PC-3 (cell line): ENCODE measurements at regions not wholly inside any gene's neighbourhood (a gene's known extent, or its start where the extent isn't known, plus 50 kb on each side); places are given as distances from the start of the nearest gene placed in this dataset.

ENCODE experiments used
- EZH2 ChIP-seq: fragments of 300-600 bp; sonication (generic); IDR thresholded peaks from one replicate; pipeline ENCODE4 v1.6.1; 2017; ENCODE audit warnings: antibody characterized with exemption, mild to moderate bottlenecking, low read length; ENCODE audit not compliant: unreplicated experiment
- EZH2phosphoT487 ChIP-seq: fragments of 300-600 bp; sonication (generic); IDR thresholded peaks from 2 replicates; pipeline ENCODE4 v1.6.1; 2018; ENCODE audit warnings: mild to moderate bottlenecking, antibody characterized with exemption, low read length, borderline replicate concordance
- TF ChIP-seq, protein P1 (sequence below): fragments of 300-600 bp; sonication (generic); conservative IDR thresholded peaks from 2 replicates; pipeline ENCODE4 v1.5.1; 2017; ENCODE audit warnings: antibody characterized with exemption, low read depth, mild to moderate bottlenecking, low read length

- TF ChIP-seq EZH2 (no peak), EZH2phosphoT487 (no peak)
- TF ChIP-seq, protein P1, sequence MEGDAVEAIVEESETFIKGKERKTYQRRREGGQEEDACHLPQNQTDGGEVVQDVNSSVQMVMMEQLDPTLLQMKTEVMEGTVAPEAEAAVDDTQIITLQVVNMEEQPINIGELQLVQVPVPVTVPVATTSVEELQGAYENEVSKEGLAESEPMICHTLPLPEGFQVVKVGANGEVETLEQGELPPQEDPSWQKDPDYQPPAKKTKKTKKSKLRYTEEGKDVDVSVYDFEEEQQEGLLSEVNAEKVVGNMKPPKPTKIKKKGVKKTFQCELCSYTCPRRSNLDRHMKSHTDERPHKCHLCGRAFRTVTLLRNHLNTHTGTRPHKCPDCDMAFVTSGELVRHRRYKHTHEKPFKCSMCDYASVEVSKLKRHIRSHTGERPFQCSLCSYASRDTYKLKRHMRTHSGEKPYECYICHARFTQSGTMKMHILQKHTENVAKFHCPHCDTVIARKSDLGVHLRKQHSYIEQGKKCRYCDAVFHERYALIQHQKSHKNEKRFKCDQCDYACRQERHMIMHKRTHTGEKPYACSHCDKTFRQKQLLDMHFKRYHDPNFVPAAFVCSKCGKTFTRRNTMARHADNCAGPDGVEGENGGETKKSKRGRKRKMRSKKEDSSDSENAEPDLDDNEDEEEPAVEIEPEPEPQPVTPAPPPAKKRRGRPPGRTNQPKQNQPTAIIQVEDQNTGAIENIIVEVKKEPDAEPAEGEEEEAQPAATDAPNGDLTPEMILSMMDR, result no peak
Measured at GRCh38 chr10:20355011-20355410, 538.8 kb downstream of the PLXDC2 start.
